SK-N-SH treated with all-trans-retinoic acid at 6 μM for 48 hours (cell line): ENCODE measurements at regions not wholly inside any gene's neighbourhood (a gene's known extent, or its start where the extent isn't known, plus 50 kb on each side); places are given as distances from the start of the nearest gene placed in this dataset.

Experiments
- ATAC-seq: fragments of 200-7000 bp; cut with Tn5 transposase; 3 replicates; pipeline ENCODE4 v1.9.1; 2020; ENCODE audit warnings: mild to moderate bottlenecking, moderate library complexity
- ARNTL ChIP-seq: fragments of 450-650 bp; formaldehyde crosslinking; IDR thresholded peaks from 2 replicates; pipeline ENCODE4 v1.5.0; 2020; ENCODE audit warnings: low read depth, mild to moderate bottlenecking, moderate library complexity, borderline replicate concordance
- BACH2 ChIP-seq: fragments of 250-450 bp; sonication (Bioruptor Pico); IDR thresholded peaks from 2 replicates; pipeline ENCODE4 v1.9.0; 2021; ENCODE audit warnings: mild to moderate bottlenecking, borderline replicate concordance
- CREB5 ChIP-seq: fragments of 250-450 bp; sonication (Bioruptor Pico); IDR thresholded peaks from 2 replicates; pipeline ENCODE4 v1.5.1; 2020; ENCODE audit warnings: low read depth, mild to moderate bottlenecking, moderate library complexity
- CSDC2 ChIP-seq: fragments of 250-450 bp; sonication (Bioruptor Pico); IDR thresholded peaks from 2 replicates; pipeline ENCODE4 v1.5.0; 2020; ENCODE audit warnings: mild to moderate bottlenecking, moderate library complexity
- CSRNP3 ChIP-seq: fragments of 250-450 bp; sonication (Bioruptor Pico); IDR thresholded peaks from 2 replicates; pipeline ENCODE4 v1.5.1; 2021; ENCODE audit warnings: mild to moderate bottlenecking, moderate library complexity
- ESRRG ChIP-seq: fragments of 250-450 bp; sonication (Bioruptor Pico); IDR thresholded peaks from 2 replicates; pipeline ENCODE4 v1.6.1; 2021; ENCODE audit warnings: mild to moderate bottlenecking
- GLIS3 ChIP-seq: fragments of 250-450 bp; sonication (Bioruptor Pico); IDR thresholded peaks from 2 replicates; pipeline ENCODE4 v1.5.0; 2020; ENCODE audit warnings: mild to moderate bottlenecking, moderate library complexity
- ISL1 ChIP-seq: fragments of 250-450 bp; sonication (Bioruptor Pico); IDR thresholded peaks from 2 replicates; pipeline ENCODE4 v2.1.2; 2022; ENCODE audit warnings: mild to moderate bottlenecking, moderate library complexity
- OSR1 ChIP-seq: fragments of 250-450 bp; sonication (Bioruptor Pico); IDR thresholded peaks from 2 replicates; pipeline ENCODE4 v1.8.0; 2022; ENCODE audit warnings: moderate library complexity, mild to moderate bottlenecking, inconsistent platforms
- PATZ1 ChIP-seq: fragments of 250-450 bp; sonication (Bioruptor Pico); IDR thresholded peaks from 2 replicates; pipeline ENCODE4 v1.8.0; 2020; ENCODE audit warnings: mild to moderate bottlenecking, moderate library complexity, borderline replicate concordance
- POU6F1 ChIP-seq: fragments of 250-450 bp; sonication (Bioruptor Pico); IDR thresholded peaks from 2 replicates; pipeline ENCODE4 v1.8.0; 2021; ENCODE audit warnings: low read depth, mild to moderate bottlenecking, moderate library complexity, borderline replicate concordance
- PPARA ChIP-seq: fragments of 250-450 bp; sonication (Bioruptor Pico); IDR thresholded peaks from 2 replicates; pipeline ENCODE4 v1.5.0; 2020; ENCODE audit warnings: mild to moderate bottlenecking, borderline replicate concordance
- RARB ChIP-seq: fragments of 250-450 bp; sonication (Bioruptor Pico); IDR thresholded peaks from 2 replicates; pipeline ENCODE4 v1.8.0; 2021; ENCODE audit warnings: mild to moderate bottlenecking, moderate library complexity
- SNAI2 ChIP-seq: fragments of 250-450 bp; sonication (Bioruptor Pico); IDR thresholded peaks from 2 replicates; pipeline ENCODE4 v1.5.0; 2020; ENCODE audit warnings: mild to moderate bottlenecking, moderate library complexity
- TCF4 ChIP-seq: fragments of 250-450 bp; sonication (Bioruptor Pico); IDR thresholded peaks from 2 replicates; pipeline ENCODE4 v1.8.0; 2021; ENCODE audit warnings: mild to moderate bottlenecking, moderate library complexity, borderline replicate concordance
- TOX ChIP-seq: fragments of 250-450 bp; sonication (Bioruptor Pico); IDR thresholded peaks from 2 replicates; pipeline ENCODE4 v1.8.0; 2021; ENCODE audit warnings: mild to moderate bottlenecking, moderate library complexity, borderline replicate concordance
- ZC3H10 ChIP-seq: fragments of 250-450 bp; sonication (Bioruptor Pico); IDR thresholded peaks from 2 replicates; pipeline ENCODE4 v1.5.1; 2021; ENCODE audit warnings: mild to moderate bottlenecking, moderate library complexity
- ZFP3 ChIP-seq: fragments of 250-450 bp; sonication (Bioruptor Pico); IDR thresholded peaks from 2 replicates; pipeline ENCODE4 v1.5.0; 2020; ENCODE audit warnings: mild to moderate bottlenecking, moderate library complexity
- ZFP30 ChIP-seq: fragments of 450-650 bp; formaldehyde crosslinking; IDR thresholded peaks from 2 replicates; pipeline ENCODE4 v1.5.0; 2022; ENCODE audit warnings: mild to moderate bottlenecking, moderate library complexity
- ZNF565 ChIP-seq: fragments of 450-650 bp; formaldehyde crosslinking; conservative IDR thresholded peaks from 2 replicates; pipeline ENCODE4 v1.5.0; 2020; ENCODE audit warnings: low read depth, mild to moderate bottlenecking, moderate library complexity
- ZNF70 ChIP-seq: fragments of 450-650 bp; formaldehyde crosslinking; IDR thresholded peaks from 2 replicates; pipeline ENCODE4 v1.5.0; 2020; ENCODE audit warnings: mild to moderate bottlenecking, moderate library complexity
- ZNF8 ChIP-seq: fragments of 450-650 bp; formaldehyde crosslinking; IDR thresholded peaks from 2 replicates; pipeline ENCODE4 v1.5.0; 2020; ENCODE audit warnings: mild to moderate bottlenecking, moderate library complexity

GRCh38 chr11:15519911-15520310 is 405.2 kb downstream of the INSC start:
- TF ChIP-seq ZC3H10 (CRISPR knock-in tag) (no peak), RARB (CRISPR knock-in tag) (no peak), POU6F1 (CRISPR knock-in tag) (no peak), CSDC2 (CRISPR knock-in tag) (no peak), PATZ1 (CRISPR knock-in tag) (no peak)
- ATAC-seq, result no peak

- ATAC-seq, result no peak
- no peak for TF ChIP-seq PPARA (CRISPR knock-in tag)
- TF ChIP-seq ZFP3 (CRISPR knock-in tag), result no peak
- TF ChIP-seq ZFP30 (CRISPR knock-in tag), result no peak
- TF ChIP-seq CREB5, result no peak
- TF ChIP-seq ZNF565, result no peak
- TF ChIP-seq ESRRG, result no peak
- no peak for TF ChIP-seq ISL1 (CRISPR knock-in tag)
- no peak for TF ChIP-seq CSDC2 (CRISPR knock-in tag)
- TF ChIP-seq POU6F1 (CRISPR knock-in tag), result no peak
- TF ChIP-seq ARNTL (CRISPR knock-in tag), result no peak
- no peak for TF ChIP-seq SNAI2 (CRISPR knock-in tag)
- TF ChIP-seq PATZ1 (CRISPR knock-in tag), result no peak
- no peak for TF ChIP-seq ZNF70 (CRISPR knock-in tag)
- no peak for TF ChIP-seq CSRNP3 (CRISPR knock-in tag)
Observed at GRCh38 chr11:15523543-15523942, 408.8 kb downstream of the INSC start.

- TF ChIP-seq GLIS3 (no peak), ZFP30 (CRISPR knock-in tag) (no peak), ZFP3 (CRISPR knock-in tag) (no peak), TOX (CRISPR knock-in tag) (no peak), SNAI2 (CRISPR knock-in tag) (no peak), ZNF8 (CRISPR knock-in tag) (no peak), RARB (CRISPR knock-in tag) (no peak), PPARA (CRISPR knock-in tag) (no peak), ISL1 (CRISPR knock-in tag) (no peak)
- no peak for ATAC-seq
Observed at GRCh38 chr11:15525582-15525981, 410.9 kb downstream of the INSC start.

GRCh38 chr11:15526032-15526431 is 411.3 kb downstream of the INSC start:
- no peak for ATAC-seq
- TF ChIP-seq GLIS3 (no peak), TCF4 (CRISPR knock-in tag) (no peak), ISL1 (CRISPR knock-in tag) (no peak), TOX (CRISPR knock-in tag) (no peak), BACH2 (CRISPR knock-in tag) (no peak), CSRNP3 (CRISPR knock-in tag) (no peak), POU6F1 (CRISPR knock-in tag) (no peak), ZNF8 (CRISPR knock-in tag) (no peak), ARNTL (CRISPR knock-in tag) (no peak), ZNF565 (no peak), ZFP30 (CRISPR knock-in tag) (no peak), PPARA (CRISPR knock-in tag) (no peak), SNAI2 (CRISPR knock-in tag) (no peak), RARB (CRISPR knock-in tag) (no peak), OSR1 (CRISPR knock-in tag) (no peak), ZNF70 (CRISPR knock-in tag) (no peak)
